Parathyroid adenoma (tissue), 2 donors: ENCODE measurements at regions not wholly inside any gene's neighbourhood (a gene's known extent, or its start where the extent isn't known, plus 50 kb on each side); places are given as distances from the start of the nearest gene placed in this dataset.

ENCODE experiments used
- H2AFZ ChIP-seq: fragments of 300-600 bp; sonication (generic); one replicate; pipeline ENCODE4 v1.7.0; 2017; ENCODE audit warnings: antibody characterized with exemption, mild to moderate bottlenecking
- H3K27ac ChIP-seq: fragments of 300-600 bp; sonication (generic); one replicate; pipeline ENCODE4 v1.7.0; 2017
- H3K27me3 ChIP-seq: fragments of 300-600 bp; sonication (generic); one replicate; pipeline ENCODE4 v1.7.0; 2017; ENCODE audit warnings: low read length; ENCODE audit not compliant: control insufficient read depth, insufficient read depth
- H3K36me3 ChIP-seq: fragments of 300-600 bp; sonication (generic); one replicate; pipeline ENCODE4 v1.7.0; 2017; ENCODE audit warnings: low read length; ENCODE audit not compliant: control insufficient read depth, insufficient read depth
- H3K4me1 ChIP-seq: fragments of 300-600 bp; sonication (generic); one replicate; pipeline ENCODE4 v1.7.0; 2017; ENCODE audit warnings: control low read depth
- H3K4me2 ChIP-seq: fragments of 300-600 bp; sonication (generic); one replicate; pipeline ENCODE4 v1.7.0; 2017; ENCODE audit warnings: low read length
- H3K4me3 ChIP-seq: fragments of 300-600 bp; sonication (generic); one replicate; pipeline ENCODE4 v1.7.0; 2017; ENCODE audit warnings: low read depth, low read length
- H3K79me2 ChIP-seq: fragments of 300-600 bp; sonication (generic); one replicate; pipeline ENCODE4 v1.7.0; 2017; ENCODE audit warnings: control low read depth
- H3K9ac ChIP-seq: fragments of 300-600 bp; sonication (generic); one replicate; pipeline ENCODE4 v1.7.0; 2017; ENCODE audit warnings: mild to moderate bottlenecking
- H3K9me3 ChIP-seq: fragments of 300-600 bp; sonication (generic); one replicate; pipeline ENCODE4 v1.7.0; 2017; ENCODE audit warnings: low read length; ENCODE audit not compliant: control insufficient read depth
- TF ChIP-seq, protein P1 (sequence below): fragments of 300-600 bp; sonication (generic); IDR thresholded peaks from one replicate; pipeline ENCODE4 v1.7.0; 2017; ENCODE audit warnings: antibody characterized with exemption, mild to moderate bottlenecking
- donor health status: primary hyperparathyroidism.

GRCh38 chr18:10284540-10285282 lies 169.7 kb upstream of the APCDD1 start:
- no peaks in the 10 kb centered on the region for H3K79me2 ChIP-seq
- H3K36me3 ChIP-seq: peaks cover 2% of the 10 kb centered on the region
- no peak overlapping the region for H3K9ac ChIP-seq
- H3K9me3 ChIP-seq: no peaks in the 10 kb centered on the region
- H3K4me2 ChIP-seq: no peak overlapping the region
- H3K4me3 ChIP-seq: no peak overlapping the region
- H2AFZ ChIP-seq: no peak overlapping the region
- H3K4me1 ChIP-seq: peaks cover 10% of the 10 kb centered on the region
- no peaks in the 10 kb centered on the region for H3K27me3 ChIP-seq
- TF ChIP-seq, protein P1, sequence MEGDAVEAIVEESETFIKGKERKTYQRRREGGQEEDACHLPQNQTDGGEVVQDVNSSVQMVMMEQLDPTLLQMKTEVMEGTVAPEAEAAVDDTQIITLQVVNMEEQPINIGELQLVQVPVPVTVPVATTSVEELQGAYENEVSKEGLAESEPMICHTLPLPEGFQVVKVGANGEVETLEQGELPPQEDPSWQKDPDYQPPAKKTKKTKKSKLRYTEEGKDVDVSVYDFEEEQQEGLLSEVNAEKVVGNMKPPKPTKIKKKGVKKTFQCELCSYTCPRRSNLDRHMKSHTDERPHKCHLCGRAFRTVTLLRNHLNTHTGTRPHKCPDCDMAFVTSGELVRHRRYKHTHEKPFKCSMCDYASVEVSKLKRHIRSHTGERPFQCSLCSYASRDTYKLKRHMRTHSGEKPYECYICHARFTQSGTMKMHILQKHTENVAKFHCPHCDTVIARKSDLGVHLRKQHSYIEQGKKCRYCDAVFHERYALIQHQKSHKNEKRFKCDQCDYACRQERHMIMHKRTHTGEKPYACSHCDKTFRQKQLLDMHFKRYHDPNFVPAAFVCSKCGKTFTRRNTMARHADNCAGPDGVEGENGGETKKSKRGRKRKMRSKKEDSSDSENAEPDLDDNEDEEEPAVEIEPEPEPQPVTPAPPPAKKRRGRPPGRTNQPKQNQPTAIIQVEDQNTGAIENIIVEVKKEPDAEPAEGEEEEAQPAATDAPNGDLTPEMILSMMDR: no peak
- no peak overlapping the region for H3K27ac ChIP-seq

- no peak overlapping the region for H3K27ac ChIP-seq
- TF ChIP-seq, protein P1: no peak
- no peak overlapping the region for H3K9ac ChIP-seq
These were observed 169.2 kb upstream of the APCDD1 start for GRCh38 chr18:10285283-10285640.

DNA sequence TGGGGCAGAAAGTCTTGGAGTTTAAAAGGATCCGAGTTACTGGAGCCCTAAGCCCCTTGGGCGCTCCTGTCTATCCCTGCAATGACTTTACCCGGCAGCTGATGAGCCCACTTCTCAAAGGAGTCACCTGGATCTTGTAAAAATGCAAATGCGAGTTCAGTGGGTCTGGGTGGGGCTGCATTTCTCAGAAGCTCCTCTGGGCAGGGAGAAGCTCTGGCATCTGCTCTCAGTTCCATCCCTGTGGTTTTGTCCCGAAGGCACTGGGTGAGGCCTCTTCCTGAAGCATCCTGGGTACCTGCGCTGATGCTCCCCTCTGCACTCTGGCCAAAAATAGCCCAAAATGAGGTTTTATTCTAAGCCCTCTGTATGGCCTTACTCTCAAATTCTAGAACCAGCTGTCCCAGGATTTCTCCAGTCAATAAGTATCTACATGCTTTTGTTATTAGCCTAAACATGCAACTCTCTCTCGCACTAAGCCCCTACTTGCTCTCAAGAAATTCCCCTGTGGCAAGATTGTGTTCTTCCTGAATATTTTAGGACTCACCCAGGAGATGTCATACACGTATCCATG lies 167.8 kb upstream of the APCDD1 start:
- Histone ChIP-seq H3K4me2 (no peak overlapping the region), H3K9me3 (no peaks in the 10 kb centered on the region), H2AFZ (no peak overlapping the region), H3K27ac (no peak overlapping the region), H3K27me3 (no peaks in the 10 kb centered on the region), H3K4me3 (no peak overlapping the region), H3K79me2 (no peaks in the 10 kb centered on the region), H3K36me3 (peaks cover 2% of the 10 kb centered on the region), H3K9ac (no peak overlapping the region), H3K4me1 (peaks cover 10% of the 10 kb centered on the region)
- TF ChIP-seq, protein P1: no peak

More at GRCh38 chr18:10285283-10285640, 169.2 kb upstream of the APCDD1 start:
- Histone ChIP-seq H3K4me1 (peaks cover 10% of the 10 kb centered on the region), H3K27me3 (no peaks in the 10 kb centered on the region), H3K9me3 (no peaks in the 10 kb centered on the region), H3K4me3 (no peak overlapping the region), H3K79me2 (no peaks in the 10 kb centered on the region), H3K4me2 (no peak overlapping the region), H3K36me3 (peaks cover 2% of the 10 kb centered on the region), H2AFZ (no peak overlapping the region)

DNA sequence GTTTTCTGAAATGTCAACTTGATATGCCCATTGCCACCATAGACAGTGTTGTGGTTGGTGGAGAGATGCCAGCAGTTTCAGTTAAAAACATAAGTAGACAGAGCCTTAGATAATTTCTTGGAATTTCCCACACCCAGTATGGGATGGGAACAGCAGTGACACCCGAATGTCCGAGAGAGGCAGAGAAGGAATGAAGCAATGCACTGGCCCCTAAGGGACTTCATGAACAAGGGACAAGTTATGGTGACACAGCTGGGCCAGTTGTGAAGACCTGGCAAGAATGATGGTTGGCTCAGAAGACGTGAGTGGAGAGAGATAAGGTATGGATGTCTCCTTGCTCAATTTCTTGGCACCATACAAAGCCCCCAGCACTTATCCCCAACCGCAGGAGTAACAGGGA lies 165.2 kb upstream of the APCDD1 start:
- Histone ChIP-seq H3K27ac (no peak overlapping the region), H3K9me3 (no peaks in the 10 kb centered on the region)

More for the DNA sequence above, 165.2 kb upstream of the APCDD1 start:
- Histone ChIP-seq H2AFZ (no peak overlapping the region), H3K4me1 (no peaks in the 10 kb centered on the region), H3K79me2 (no peaks in the 10 kb centered on the region), H3K9ac (no peak overlapping the region), H3K4me2 (no peak overlapping the region), H3K36me3 (peaks cover 2% of the 10 kb centered on the region), H3K4me3 (no peak overlapping the region), H3K27me3 (no peaks in the 10 kb centered on the region)
- TF ChIP-seq, protein P1: no peak
